Neural crest cell (in vitro differentiated cells): ENCODE measurements at regions not wholly inside any gene's neighbourhood (a gene's known extent, or its start where the extent isn't known, plus 50 kb on each side); places are given as distances from the start of the nearest gene placed in this dataset.
"Not testable (repeated sequence)": the region's sequence is repeated elsewhere in the genome, so short reads cannot be mapped to it uniquely, and the experiment has no call there.

Experiments used
- DNase-seq: peaks from one replicate; pipeline ENCODE4 v3.0.0; 2021; ENCODE audit warnings: low read depth, mixed read lengths, low spot score
- H3K27ac Mint-ChIP-seq: one replicate; pipeline ENCODE4 v1.8.0; 2021; ENCODE audit warnings: mild to moderate bottlenecking, mixed read lengths; ENCODE audit not compliant: unreplicated experiment
- H3K27me3 Mint-ChIP-seq: 2 replicates; pipeline ENCODE4 v1.8.0; 2021; ENCODE audit warnings: low read depth, mild to moderate bottlenecking, mixed read lengths
- H3K36me3 Mint-ChIP-seq: 2 replicates; pipeline ENCODE4 v1.8.0; 2021; ENCODE audit warnings: low read depth, mild to moderate bottlenecking, mixed read lengths
- H3K4me1 Mint-ChIP-seq: 2 replicates; pipeline ENCODE4 v1.8.0; 2021; ENCODE audit warnings: mixed read lengths
- H3K4me3 Mint-ChIP-seq: one replicate; pipeline ENCODE4 v1.8.0; 2021; ENCODE audit warnings: mild to moderate bottlenecking, mixed read lengths
- H3K9me3 Mint-ChIP-seq: 2 replicates; pipeline ENCODE4 v1.8.0; 2021; ENCODE audit warnings: mixed read lengths
- CTCF ChIP-seq: fragments of 200-600 bp; sonication (generic); conservative IDR thresholded peaks from 2 replicates; pipeline ENCODE4 v1.5.0; 2021; ENCODE audit warnings: antibody characterized with exemption, mild to moderate bottlenecking

GRCh38 chr5:93219641-93220145 lies 361.3 kb downstream of the NR2F1-AS1 start:
- Mint-ChIP-seq H3K9me3 (no peaks in the 10 kb centered on the region), H3K36me3 (no peaks in the 10 kb centered on the region), H3K27me3 (no peaks in the 10 kb centered on the region), H3K4me3 (no peak overlapping the region), H3K4me1 (peaks cover 11% of the 10 kb centered on the region), H3K27ac (no peak overlapping the region)
- no peak for TF ChIP-seq CTCF
- no peak for DNase-seq

- not testable (repeated sequence) for H3K4me3 Mint-ChIP-seq, DNase-seq, H3K27ac Mint-ChIP-seq, H3K36me3 Mint-ChIP-seq, H3K4me1 Mint-ChIP-seq, H3K9me3 Mint-ChIP-seq, H3K27me3 Mint-ChIP-seq
Observed at GRCh38 chr5:93213111-93213794, 367.8 kb downstream of the NR2F1-AS1 start.

- DNase-seq: no peak
- Mint-ChIP-seq H3K27me3 (no peaks in the 10 kb centered on the region), H3K27ac (no peak overlapping the region), H3K9me3 (peaks cover 7% of the 10 kb centered on the region), H3K4me3 (no peak overlapping the region), H3K36me3 (peaks cover 2% of the 10 kb centered on the region), H3K4me1 (no peaks in the 10 kb centered on the region)
- no peak for TF ChIP-seq CTCF
Observed at GRCh38 chr5:93209476-93209875, 371.5 kb downstream of the NR2F1-AS1 start.

- H3K27me3 Mint-ChIP-seq: no peaks in the 10 kb centered on the region
- peaks cover 7% of the 10 kb centered on the region for H3K9me3 Mint-ChIP-seq
- no peak overlapping the region for H3K4me3 Mint-ChIP-seq
- H3K27ac Mint-ChIP-seq: no peak overlapping the region
- no peak for DNase-seq
- H3K36me3 Mint-ChIP-seq: peaks cover 2% of the 10 kb centered on the region
- H3K4me1 Mint-ChIP-seq: no peaks in the 10 kb centered on the region
- TF ChIP-seq CTCF: no peak
Observed at GRCh38 chr5:93208141-93208751, 372.8 kb downstream of the NR2F1-AS1 start.

GRCh38 chr5:93206203-93206602 lies 374.8 kb downstream of the NR2F1-AS1 start:
- Mint-ChIP-seq H3K36me3 (peaks cover 2% of the 10 kb centered on the region), H3K27ac (peak overlapping the region; percentile 83), H3K27me3 (no peaks in the 10 kb centered on the region), H3K4me3 (no peak overlapping the region), H3K4me1 (peaks cover 16% of the 10 kb centered on the region), H3K9me3 (peaks cover 7% of the 10 kb centered on the region)
- no peak for TF ChIP-seq CTCF
- no peak for DNase-seq

- no peak for DNase-seq
- Mint-ChIP-seq H3K9me3 (peaks cover 3% of the 10 kb centered on the region), H3K27ac (no peak overlapping the region), H3K4me3 (no peak overlapping the region), H3K27me3 (no peaks in the 10 kb centered on the region), H3K36me3 (peaks cover 2% of the 10 kb centered on the region), H3K4me1 (peaks cover 29% of the 10 kb centered on the region)
- TF ChIP-seq CTCF: no peak
Observed at GRCh38 chr5:93201061-93201460, 380.0 kb downstream of the NR2F1-AS1 start.
